MCF 10A (cell line): ENCODE measurements at regions not wholly inside any gene's neighbourhood (a gene's known extent, or its start where the extent isn't known, plus 50 kb on each side); places are given as distances from the start of the nearest gene placed in this dataset.
"Not testable (repeated sequence)": the region's sequence is repeated elsewhere in the genome, so short reads cannot be mapped to it uniquely, and the experiment has no call there.

Experiments used
- BruUV-seq: library from RNA; stranded (reverse); fragments of 400-500 nt; replicated peaks from 2 replicates; lab custom pipeline; 2021; lab: Mats Ljungman, UMichigan
- CTCF ChIA-PET: fragments of 300-600 bp; sonication (Branson Sonifier 250); formaldehyde crosslinking; extraction: SDS; loops from one replicate; lab custom pipeline; 2021; ENCODE audit warnings: antibody characterized with exemption, inconsistent platforms; lab: Yijun Ruan, JAX
- POLR2A ChIA-PET: fragments of 300-600, 350-650 bp; sonication (Branson Sonifier 250); formaldehyde crosslinking; extraction: SDS; loops from one replicate; lab custom pipeline; 2020; ENCODE audit warnings: antibody characterized with exemption, inconsistent platforms; lab: Yijun Ruan, JAX
- DNase-seq: peaks from one replicate; pipeline ENCODE4 v3.0.0-alpha.2; 2018; ENCODE audit not compliant: unreplicated experiment
- H3K27ac Mint-ChIP-seq: one replicate; pipeline ENCODE4 v1.8.0; 2022; ENCODE audit warnings: mild to moderate bottlenecking, low read depth, mixed read lengths; ENCODE audit not compliant: unreplicated experiment
- H3K27me3 Mint-ChIP-seq: one replicate; pipeline ENCODE4 v1.8.0; 2022; ENCODE audit warnings: mixed read lengths; ENCODE audit not compliant: insufficient read depth, unreplicated experiment
- H3K36me3 Mint-ChIP-seq: one replicate; pipeline ENCODE4 v1.8.0; 2022; ENCODE audit warnings: mild to moderate bottlenecking, moderate library complexity, mixed read lengths; ENCODE audit not compliant: insufficient read depth, unreplicated experiment
- H3K4me1 Mint-ChIP-seq: one replicate; pipeline ENCODE4 v1.8.0; 2022; ENCODE audit warnings: mixed read lengths; ENCODE audit not compliant: insufficient read depth, unreplicated experiment
- H3K4me3 Mint-ChIP-seq: one replicate; pipeline ENCODE4 v1.8.0; 2022; ENCODE audit warnings: mild to moderate bottlenecking, moderate library complexity, mixed read lengths; ENCODE audit not compliant: unreplicated experiment
- H3K9me3 Mint-ChIP-seq: one replicate; pipeline ENCODE4 v1.8.0; 2022; ENCODE audit warnings: mixed read lengths; ENCODE audit not compliant: unreplicated experiment
- intact Hi-C: fragments of 100-400 bp; cut with micrococcal nuclease; formaldehyde crosslinking; loops from 2 replicates; pipeline ENCODE4 v1.14.1; 2022
- TF ChIP-seq, protein P1 (sequence below): fragments of 200-600 bp; IDR thresholded peaks from one replicate; pipeline ENCODE4 v1.8.0; 2022; ENCODE audit warnings: antibody characterized with exemption, mild to moderate bottlenecking; ENCODE audit not compliant: unreplicated experiment

DNA sequence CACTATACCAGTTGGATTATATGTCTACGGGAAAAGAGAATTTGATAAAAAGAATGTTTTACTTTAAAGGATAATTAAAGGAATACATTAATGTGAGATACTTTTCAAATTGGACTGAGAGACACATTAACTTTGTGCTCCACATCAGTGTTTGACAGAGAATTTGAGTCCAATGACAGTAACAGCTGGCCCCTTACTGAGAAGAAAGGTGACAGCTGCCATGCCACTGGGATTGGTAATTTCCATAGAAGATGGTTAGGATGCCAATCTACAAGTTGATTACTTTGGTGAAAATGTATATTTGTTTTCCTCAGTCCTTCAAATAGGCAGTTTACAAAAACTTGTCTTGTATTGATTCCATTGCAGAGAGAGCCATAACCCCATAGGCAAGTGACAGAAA lies 578.4 kb downstream of the SLCO4C1 start:
- H3K4me3 Mint-ChIP-seq = no peak overlapping the region
- BruUV-seq = no TSS peak
- ChIA-PET POLR2A (no interaction called here), CTCF (interaction anchor here (0.6 to 1.2 kb wide), 3 partner anchors 30 to 61 kb away, joined by 3 to 4 read pairs (median 3); no protein-coding TSS in a partner anchor)
- intact Hi-C loops = no loop called here
- no peaks in the 10 kb centered on the region for H3K36me3 Mint-ChIP-seq
- H3K9me3 Mint-ChIP-seq = peaks cover 6% of the 10 kb centered on the region
- no peaks in the 10 kb centered on the region for H3K27me3 Mint-ChIP-seq
- H3K4me1 Mint-ChIP-seq = peaks cover 5% of the 10 kb centered on the region
- TF ChIP-seq, protein P1, sequence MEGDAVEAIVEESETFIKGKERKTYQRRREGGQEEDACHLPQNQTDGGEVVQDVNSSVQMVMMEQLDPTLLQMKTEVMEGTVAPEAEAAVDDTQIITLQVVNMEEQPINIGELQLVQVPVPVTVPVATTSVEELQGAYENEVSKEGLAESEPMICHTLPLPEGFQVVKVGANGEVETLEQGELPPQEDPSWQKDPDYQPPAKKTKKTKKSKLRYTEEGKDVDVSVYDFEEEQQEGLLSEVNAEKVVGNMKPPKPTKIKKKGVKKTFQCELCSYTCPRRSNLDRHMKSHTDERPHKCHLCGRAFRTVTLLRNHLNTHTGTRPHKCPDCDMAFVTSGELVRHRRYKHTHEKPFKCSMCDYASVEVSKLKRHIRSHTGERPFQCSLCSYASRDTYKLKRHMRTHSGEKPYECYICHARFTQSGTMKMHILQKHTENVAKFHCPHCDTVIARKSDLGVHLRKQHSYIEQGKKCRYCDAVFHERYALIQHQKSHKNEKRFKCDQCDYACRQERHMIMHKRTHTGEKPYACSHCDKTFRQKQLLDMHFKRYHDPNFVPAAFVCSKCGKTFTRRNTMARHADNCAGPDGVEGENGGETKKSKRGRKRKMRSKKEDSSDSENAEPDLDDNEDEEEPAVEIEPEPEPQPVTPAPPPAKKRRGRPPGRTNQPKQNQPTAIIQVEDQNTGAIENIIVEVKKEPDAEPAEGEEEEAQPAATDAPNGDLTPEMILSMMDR = no peak
- H3K27ac Mint-ChIP-seq = no peak overlapping the region
- no peak for DNase-seq

DNA sequence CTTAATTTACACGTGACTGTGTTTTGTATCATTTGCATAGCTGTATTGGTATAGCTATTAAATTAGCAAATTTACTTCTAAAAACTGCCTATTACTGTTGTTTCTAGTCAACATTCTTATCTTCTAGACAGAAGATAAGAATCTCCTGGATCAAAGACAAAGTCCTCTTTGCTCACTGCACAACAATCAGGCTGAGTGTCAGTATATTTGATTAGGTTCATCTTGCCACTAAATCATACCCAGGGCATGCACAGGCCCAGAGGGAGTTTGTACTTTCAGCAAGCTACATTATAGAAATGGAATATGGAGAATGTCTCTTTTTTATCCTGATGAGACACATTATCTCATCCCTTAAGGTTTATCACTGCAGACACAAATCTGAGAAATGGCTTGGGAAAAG lies 579.1 kb downstream of the SLCO4C1 start:
- no TSS peak for BruUV-seq
- H3K4me1 Mint-ChIP-seq = peaks cover 5% of the 10 kb centered on the region
- H3K27ac Mint-ChIP-seq = no peak overlapping the region
- no peak for DNase-seq
- H3K4me3 Mint-ChIP-seq = no peak overlapping the region
- no peaks in the 10 kb centered on the region for H3K36me3 Mint-ChIP-seq
- no peaks in the 10 kb centered on the region for H3K27me3 Mint-ChIP-seq
- intact Hi-C loops = no loop called here
- ChIA-PET POLR2A (no interaction called here), CTCF (interaction anchor here (0.6 to 1.3 kb wide), 3 partner anchors 29 to 60 kb away, joined by 3 read pairs; no protein-coding TSS in a partner anchor)
- TF ChIP-seq, protein P1 = no peak
- no peaks in the 10 kb centered on the region for H3K9me3 Mint-ChIP-seq

DNA sequence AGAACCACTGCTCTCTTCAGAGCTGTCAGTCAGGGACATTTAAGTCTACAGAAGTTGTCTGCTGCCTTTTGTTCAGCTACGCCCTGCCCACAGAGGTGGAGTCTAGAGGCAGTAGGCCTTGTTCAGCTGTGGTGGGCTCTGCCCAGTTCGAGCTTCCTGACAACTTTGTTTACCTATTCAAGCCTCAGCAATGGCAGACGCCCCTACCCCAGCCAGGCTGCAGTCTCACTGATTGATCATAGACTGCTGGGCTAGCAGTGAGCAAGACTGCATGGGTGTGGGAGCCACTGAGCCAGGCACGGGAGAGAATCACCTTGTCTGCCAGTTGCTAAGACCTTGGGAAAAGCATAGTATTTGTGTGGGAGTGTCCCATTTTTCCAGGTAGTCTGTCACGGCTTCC lies 580.3 kb downstream of the SLCO4C1 start:
- CTCF ChIA-PET = interaction anchor here (1.3 kb wide), 1 partner anchor 37 kb away, joined by 3 read pairs; no protein-coding TSS in a partner anchor
- H3K27ac Mint-ChIP-seq, POLR2A ChIA-PET, H3K4me1 Mint-ChIP-seq, H3K4me3 Mint-ChIP-seq, H3K36me3 Mint-ChIP-seq, BruUV-seq, DNase-seq, H3K9me3 Mint-ChIP-seq, H3K27me3 Mint-ChIP-seq, intact Hi-C loops: not testable (repeated sequence)

DNA sequence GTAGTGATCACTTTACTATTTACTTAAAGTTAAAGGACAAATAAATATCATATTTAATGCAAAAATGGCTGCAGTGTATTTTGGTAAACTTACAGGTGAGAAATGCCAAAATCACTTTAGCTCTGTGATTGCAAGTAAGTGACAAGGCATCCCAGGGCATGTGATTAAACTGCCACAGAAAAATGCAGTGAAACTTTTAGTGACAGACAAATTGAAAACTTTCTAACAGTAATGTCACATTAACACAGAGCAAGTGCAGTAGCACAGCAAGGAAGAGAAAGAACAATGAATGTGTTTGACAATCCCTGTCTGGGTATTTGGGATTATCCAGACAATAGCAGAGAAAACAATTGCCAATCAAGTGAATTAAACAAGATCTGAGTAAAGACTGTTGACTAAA lies 606.8 kb downstream of the SLCO4C1 start:
- Mint-ChIP-seq H3K4me3 (no peak overlapping the region), H3K4me1 (no peaks in the 10 kb centered on the region), H3K27me3 (no peaks in the 10 kb centered on the region), H3K9me3 (no peaks in the 10 kb centered on the region), H3K27ac (no peak overlapping the region), H3K36me3 (no peaks in the 10 kb centered on the region)
- DNase-seq = no peak
- ChIA-PET CTCF (interaction anchor here (0.5 to 3.4 kb wide), 2 partner anchors 11 to 43 kb away, joined by 4 to 26 read pairs; no protein-coding TSS in a partner anchor), POLR2A (no interaction called here)
- TF ChIP-seq, protein P1 = no peak
- no TSS peak for BruUV-seq
- intact Hi-C loops = no loop called here
